ENCODE measurements at regions not wholly inside any gene's neighbourhood (a gene's known extent, or its start where the extent isn't known, plus 50 kb on each side); places are given as distances from the start of the nearest gene placed in this dataset.

GRCh38 chr5:67934976-67935375 is 280.6 kb upstream of the PIK3R1 start:
- TF ChIP-seq, protein P1, sequence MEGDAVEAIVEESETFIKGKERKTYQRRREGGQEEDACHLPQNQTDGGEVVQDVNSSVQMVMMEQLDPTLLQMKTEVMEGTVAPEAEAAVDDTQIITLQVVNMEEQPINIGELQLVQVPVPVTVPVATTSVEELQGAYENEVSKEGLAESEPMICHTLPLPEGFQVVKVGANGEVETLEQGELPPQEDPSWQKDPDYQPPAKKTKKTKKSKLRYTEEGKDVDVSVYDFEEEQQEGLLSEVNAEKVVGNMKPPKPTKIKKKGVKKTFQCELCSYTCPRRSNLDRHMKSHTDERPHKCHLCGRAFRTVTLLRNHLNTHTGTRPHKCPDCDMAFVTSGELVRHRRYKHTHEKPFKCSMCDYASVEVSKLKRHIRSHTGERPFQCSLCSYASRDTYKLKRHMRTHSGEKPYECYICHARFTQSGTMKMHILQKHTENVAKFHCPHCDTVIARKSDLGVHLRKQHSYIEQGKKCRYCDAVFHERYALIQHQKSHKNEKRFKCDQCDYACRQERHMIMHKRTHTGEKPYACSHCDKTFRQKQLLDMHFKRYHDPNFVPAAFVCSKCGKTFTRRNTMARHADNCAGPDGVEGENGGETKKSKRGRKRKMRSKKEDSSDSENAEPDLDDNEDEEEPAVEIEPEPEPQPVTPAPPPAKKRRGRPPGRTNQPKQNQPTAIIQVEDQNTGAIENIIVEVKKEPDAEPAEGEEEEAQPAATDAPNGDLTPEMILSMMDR (IDR thresholded peaks at IDR 0.05; ENCODE audit: low read depth, low read length, poor library complexity, severe bottlenecking), result no peak
- TF ChIP-seq EZH2phosphoT487 (IDR thresholded peaks at IDR 0.05; ENCODE audit: borderline replicate concordance, low read length), result no peak

Data from DOHH2 (cell line).